GM19397 (cell line): ENCODE measurements at regions not wholly inside any gene's neighbourhood (a gene's known extent, or its start where the extent isn't known, plus 50 kb on each side); places are given as distances from the start of the nearest gene placed in this dataset.

Source experiments
- ATAC-seq: cut with Tn5 transposase; IDR thresholded peaks from one replicate; pipeline ENCODE4 v1.9.1; 2021; ENCODE audit warnings: mild to moderate bottlenecking, moderate library complexity; ENCODE audit not compliant: unreplicated experiment

- no peak for ATAC-seq
Measured at GRCh38 chr11:19442554-19442910, 201.8 kb upstream of the E2F8 start.

- peak; percentile 84 for ATAC-seq
Measured at GRCh38 chr11:19441752-19442553, 201.2 kb upstream of the E2F8 start.

GRCh38 chr11:19441288-19441687, 200.5 kb upstream of the E2F8 start:
- no peak for ATAC-seq

GRCh38 chr11:19437760-19438159, 197.0 kb upstream of the E2F8 start:
- no peak for ATAC-seq

- ATAC-seq = no peak
Measured at GRCh38 chr11:19436932-19437331, 196.2 kb upstream of the E2F8 start.

GRCh38 chr11:19435306-19435989, 194.7 kb upstream of the E2F8 start:
- no peak for ATAC-seq

GRCh38 chr11:19433791-19434190, 193.0 kb upstream of the E2F8 start:
- ATAC-seq = no peak

GRCh38 chr11:19433367-19433766, 192.6 kb upstream of the E2F8 start:
- ATAC-seq = peak; percentile 56

- peak; percentile 57 for ATAC-seq
Measured at GRCh38 chr11:19432370-19433061, 191.8 kb upstream of the E2F8 start.

- ATAC-seq = no peak
Measured at GRCh38 chr11:19430754-19431398, 190.1 kb upstream of the E2F8 start.

- no peak for ATAC-seq
Measured at GRCh38 chr11:19430346-19430745, 189.6 kb upstream of the E2F8 start.

- ATAC-seq = no peak
Measured at GRCh38 chr11:19429108-19429760, 188.5 kb upstream of the E2F8 start.

GRCh38 chr11:19428206-19429002, 187.7 kb upstream of the E2F8 start:
- ATAC-seq = no peak

- no peak for ATAC-seq
Measured at GRCh38 chr11:19426756-19427403, 186.1 kb upstream of the E2F8 start.

- ATAC-seq = no peak
Measured at GRCh38 chr11:19426011-19426755, 185.4 kb upstream of the E2F8 start.

- no peak for ATAC-seq
Measured at GRCh38 chr11:19422276-19422675, 181.5 kb upstream of the E2F8 start.

- no peak for ATAC-seq
Measured at GRCh38 chr11:19420868-19421533, 180.3 kb upstream of the E2F8 start.

GRCh38 chr11:19419808-19420207, 179.1 kb upstream of the E2F8 start:
- no peak for ATAC-seq
